ACC112 (cell line): ENCODE measurements at regions not wholly inside any gene's neighbourhood (a gene's known extent, or its start where the extent isn't known, plus 50 kb on each side); places are given as distances from the start of the nearest gene placed in this dataset.

ENCODE experiments used
- H2AFZ ChIP-seq: fragments of 200-600 bp; sonication (generic); one replicate; pipeline ENCODE4 v1.6.0; 2017; ENCODE audit warnings: antibody characterized with exemption, low read length; ENCODE audit not compliant: unreplicated experiment
- H3K27ac ChIP-seq: fragments of 200-600 bp; sonication (generic); 2 replicates; pipeline ENCODE4 v1.5.1; 2014; ENCODE audit warnings: low read depth, mild to moderate bottlenecking, antibody characterized with exemption, low read length, moderate library complexity
- H3K27me3 ChIP-seq: fragments of 200-600 bp; sonication (generic); 2 replicates; pipeline ENCODE4 v1.6.1; 2014; ENCODE audit warnings: mild to moderate bottlenecking, antibody characterized with exemption, low read length, moderate library complexity, mixed read lengths; ENCODE audit not compliant: insufficient read depth
- H3K36me3 ChIP-seq: fragments of 200-600 bp; sonication (generic); 2 replicates; pipeline ENCODE4 v1.6.1; 2016; ENCODE audit warnings: mild to moderate bottlenecking, antibody characterized with exemption, low read length, moderate library complexity, mixed read lengths; ENCODE audit not compliant: insufficient read depth
- H3K4me1 ChIP-seq: fragments of 200-600 bp; sonication (generic); one replicate; pipeline ENCODE4 v1.6.1; 2016; ENCODE audit warnings: low read length, mixed read lengths; ENCODE audit not compliant: insufficient read depth, unreplicated experiment, control insufficient read depth
- H3K4me3 ChIP-seq: fragments of 200-600 bp; sonication (generic); 2 replicates; pipeline ENCODE4 v1.5.1; 2014; ENCODE audit warnings: mild to moderate bottlenecking, low read depth, low read length
- H3K79me2 ChIP-seq: fragments of 200-600 bp; sonication (generic); one replicate; pipeline ENCODE4 v1.6.0; 2016; ENCODE audit warnings: low read length; ENCODE audit not compliant: control insufficient read depth, unreplicated experiment, insufficient read depth

GRCh38 chr12:13597837-13598236 is 383.6 kb downstream of the GRIN2B start:
- Histone ChIP-seq H3K27me3 (0 out of 2 replicates have a peak, but pooled peaks cover 3% of the 10 kb centered on the region), H3K27ac (no peak overlapping the region), H2AFZ (no peak overlapping the region), H3K4me1 (no peaks in the 10 kb centered on the region), H3K79me2 (no peaks in the 10 kb centered on the region), H3K36me3 (no peaks in the 10 kb centered on the region), H3K4me3 (no peak overlapping the region)

GRCh38 chr12:13597166-13597565 is 384.2 kb downstream of the GRIN2B start:
- H3K27me3 ChIP-seq = 0 out of 2 replicates have a peak, but pooled peaks cover 3% of the 10 kb centered on the region
- H3K79me2 ChIP-seq = no peaks in the 10 kb centered on the region
- H3K36me3 ChIP-seq = no peaks in the 10 kb centered on the region
- H3K4me1 ChIP-seq = no peaks in the 10 kb centered on the region
- H3K27ac ChIP-seq = no peak overlapping the region
- H2AFZ ChIP-seq = no peak overlapping the region
- no peak overlapping the region for H3K4me3 ChIP-seq

- H3K4me3 ChIP-seq = no peak overlapping the region
- H3K4me1 ChIP-seq = no peaks in the 10 kb centered on the region
- H3K36me3 ChIP-seq = no peaks in the 10 kb centered on the region
- H3K79me2 ChIP-seq = no peaks in the 10 kb centered on the region
- H3K27ac ChIP-seq = no peak overlapping the region
- H3K27me3 ChIP-seq = 0 out of 2 replicates have a peak, but pooled peaks cover 3% of the 10 kb centered on the region
- no peak overlapping the region for H2AFZ ChIP-seq
Measured at GRCh38 chr12:13596714-13597113, 384.7 kb downstream of the GRIN2B start.

- no peaks in the 10 kb centered on the region for H3K79me2 ChIP-seq
- H3K4me3 ChIP-seq = no peak overlapping the region
- H2AFZ ChIP-seq = no peak overlapping the region
- no peaks in the 10 kb centered on the region for H3K36me3 ChIP-seq
- no peaks in the 10 kb centered on the region for H3K4me1 ChIP-seq
- H3K27ac ChIP-seq = no peak overlapping the region
- H3K27me3 ChIP-seq = 0 out of 2 replicates have a peak, but pooled peaks cover under 1% of the 10 kb centered on the region
Measured at GRCh38 chr12:13595536-13596443, 385.6 kb downstream of the GRIN2B start.

GRCh38 chr12:13594731-13595514 is 386.5 kb downstream of the GRIN2B start:
- H2AFZ ChIP-seq = no peak overlapping the region
- H3K4me3 ChIP-seq = no peak overlapping the region
- H3K27ac ChIP-seq = no peak overlapping the region
- no peaks in the 10 kb centered on the region for H3K4me1 ChIP-seq
- no peaks in the 10 kb centered on the region for H3K79me2 ChIP-seq
- H3K36me3 ChIP-seq = no peaks in the 10 kb centered on the region
- no peaks in the 10 kb centered on the region for H3K27me3 ChIP-seq

- H3K27me3 ChIP-seq = no peaks in the 10 kb centered on the region
- no peaks in the 10 kb centered on the region for H3K4me1 ChIP-seq
- H3K79me2 ChIP-seq = no peaks in the 10 kb centered on the region
- H3K4me3 ChIP-seq = no peak overlapping the region
- no peak overlapping the region for H3K27ac ChIP-seq
- no peak overlapping the region for H2AFZ ChIP-seq
- no peaks in the 10 kb centered on the region for H3K36me3 ChIP-seq
Measured at GRCh38 chr12:13592063-13592942, 389.1 kb downstream of the GRIN2B start.

- Histone ChIP-seq H2AFZ (no peak overlapping the region), H3K79me2 (no peaks in the 10 kb centered on the region), H3K36me3 (no peaks in the 10 kb centered on the region), H3K27ac (no peak overlapping the region), H3K4me3 (no peak overlapping the region), H3K4me1 (no peaks in the 10 kb centered on the region), H3K27me3 (no peaks in the 10 kb centered on the region)
Measured at GRCh38 chr12:13591488-13591887, 389.9 kb downstream of the GRIN2B start.

GRCh38 chr12:13591059-13591458 is 390.3 kb downstream of the GRIN2B start:
- Histone ChIP-seq H3K4me1 (no peaks in the 10 kb centered on the region), H3K4me3 (no peak overlapping the region), H3K79me2 (no peaks in the 10 kb centered on the region), H2AFZ (no peak overlapping the region), H3K27me3 (no peaks in the 10 kb centered on the region), H3K27ac (no peak overlapping the region), H3K36me3 (no peaks in the 10 kb centered on the region)

- Histone ChIP-seq H3K27me3 (peaks cover 4% of the 10 kb centered on the region; the same call in 1 of the 2 replicates), H3K36me3 (no peaks in the 10 kb centered on the region), H3K4me1 (no peaks in the 10 kb centered on the region), H2AFZ (no peak overlapping the region), H3K4me3 (no peak overlapping the region), H3K79me2 (no peaks in the 10 kb centered on the region), H3K27ac (no peak overlapping the region)
Measured at GRCh38 chr12:13588574-13588973, 392.0 kb downstream of the EMP1 start.

- H3K36me3 ChIP-seq = no peaks in the 10 kb centered on the region
- no peaks in the 10 kb centered on the region for H3K4me1 ChIP-seq
- no peak overlapping the region for H3K27ac ChIP-seq
- no peak overlapping the region for H3K4me3 ChIP-seq
- no peaks in the 10 kb centered on the region for H3K79me2 ChIP-seq
- H3K27me3 ChIP-seq = peaks cover 4% of the 10 kb centered on the region; the same call in 1 of the 2 replicates
- H2AFZ ChIP-seq = no peak overlapping the region
Measured at GRCh38 chr12:13587721-13588390, 391.3 kb downstream of the EMP1 start.
